Brain microvascular endothelial cell (primary cell): ENCODE measurements at regions not wholly inside any gene's neighbourhood (a gene's known extent, or its start where the extent isn't known, plus 50 kb on each side); places are given as distances from the start of the nearest gene placed in this dataset.
"Not testable (repeated sequence)": the region's sequence is repeated elsewhere in the genome, so short reads cannot be mapped to it uniquely, and the experiment has no call there.

Experiments used
- DNase-seq: peaks from one replicate; pipeline ENCODE4 v3.0.0-alpha.2; 2020
- H3K27ac ChIP-seq: fragments of 250-450 bp; sonication (Bioruptor Pico); 2 replicates; pipeline ENCODE4 v1.5.1; 2020; ENCODE audit warnings: mild to moderate bottlenecking, moderate library complexity
- H3K27me3 ChIP-seq: fragments of 250-450 bp; sonication (Bioruptor Pico); replicated peaks from 2 replicates; pipeline ENCODE4 v1.5.1; 2020; ENCODE audit warnings: mild to moderate bottlenecking
- H3K36me3 ChIP-seq: fragments of 250-450 bp; sonication (Bioruptor Pico); replicated peaks from 2 replicates; pipeline ENCODE4 v1.5.1; 2020; ENCODE audit warnings: mild to moderate bottlenecking
- H3K4me3 ChIP-seq: 2 replicates; pipeline ENCODE4 v1.5.1; 2011; ENCODE audit warnings: low read depth, mild to moderate bottlenecking, control low read depth, low read length, moderate library complexity
- in situ Hi-C: cut with HindIII; loops from 2 replicates; pipeline ENCODE4 v1.10.0; 2017; ENCODE audit warnings: low sequenced_read_pairs, low pct_ligation_motif_present
- TF ChIP-seq, protein P1 (sequence below): IDR thresholded peaks from 2 replicates; pipeline ENCODE4 v1.5.1; 2011; ENCODE audit warnings: low read depth, mild to moderate bottlenecking, moderate library complexity, low read length, control low read depth, inconsistent platforms; ENCODE audit errors: missing control alignments

DNA sequence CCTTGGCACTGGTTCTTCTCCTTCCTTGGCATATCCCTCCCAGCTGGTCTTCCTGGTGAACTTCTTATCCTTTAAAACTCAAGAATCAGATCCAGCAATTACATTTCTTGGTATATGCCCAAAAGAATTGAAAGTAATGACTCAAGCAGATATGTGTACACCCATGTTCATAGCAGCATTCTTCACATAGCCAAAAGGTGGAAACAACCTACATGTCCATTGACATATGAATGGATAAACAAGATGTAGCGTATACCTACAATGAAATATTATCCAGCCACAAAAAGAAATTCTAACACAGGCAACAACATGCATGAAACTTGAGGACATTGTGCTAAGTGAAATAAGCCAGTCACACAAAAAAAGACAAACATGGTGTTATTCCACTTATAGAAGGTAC is 103.7 kb upstream of the NT5E start:
- no peaks in the 10 kb centered on the region for H3K27me3 ChIP-seq
- no peak overlapping the region for H3K4me3 ChIP-seq
- DNase-seq = no peak
- H3K27ac ChIP-seq = no peak overlapping the region
- no peaks in the 10 kb centered on the region for H3K36me3 ChIP-seq
- in situ Hi-C loops = no loop called here
- TF ChIP-seq, protein P1, sequence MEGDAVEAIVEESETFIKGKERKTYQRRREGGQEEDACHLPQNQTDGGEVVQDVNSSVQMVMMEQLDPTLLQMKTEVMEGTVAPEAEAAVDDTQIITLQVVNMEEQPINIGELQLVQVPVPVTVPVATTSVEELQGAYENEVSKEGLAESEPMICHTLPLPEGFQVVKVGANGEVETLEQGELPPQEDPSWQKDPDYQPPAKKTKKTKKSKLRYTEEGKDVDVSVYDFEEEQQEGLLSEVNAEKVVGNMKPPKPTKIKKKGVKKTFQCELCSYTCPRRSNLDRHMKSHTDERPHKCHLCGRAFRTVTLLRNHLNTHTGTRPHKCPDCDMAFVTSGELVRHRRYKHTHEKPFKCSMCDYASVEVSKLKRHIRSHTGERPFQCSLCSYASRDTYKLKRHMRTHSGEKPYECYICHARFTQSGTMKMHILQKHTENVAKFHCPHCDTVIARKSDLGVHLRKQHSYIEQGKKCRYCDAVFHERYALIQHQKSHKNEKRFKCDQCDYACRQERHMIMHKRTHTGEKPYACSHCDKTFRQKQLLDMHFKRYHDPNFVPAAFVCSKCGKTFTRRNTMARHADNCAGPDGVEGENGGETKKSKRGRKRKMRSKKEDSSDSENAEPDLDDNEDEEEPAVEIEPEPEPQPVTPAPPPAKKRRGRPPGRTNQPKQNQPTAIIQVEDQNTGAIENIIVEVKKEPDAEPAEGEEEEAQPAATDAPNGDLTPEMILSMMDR = no peak

DNA sequence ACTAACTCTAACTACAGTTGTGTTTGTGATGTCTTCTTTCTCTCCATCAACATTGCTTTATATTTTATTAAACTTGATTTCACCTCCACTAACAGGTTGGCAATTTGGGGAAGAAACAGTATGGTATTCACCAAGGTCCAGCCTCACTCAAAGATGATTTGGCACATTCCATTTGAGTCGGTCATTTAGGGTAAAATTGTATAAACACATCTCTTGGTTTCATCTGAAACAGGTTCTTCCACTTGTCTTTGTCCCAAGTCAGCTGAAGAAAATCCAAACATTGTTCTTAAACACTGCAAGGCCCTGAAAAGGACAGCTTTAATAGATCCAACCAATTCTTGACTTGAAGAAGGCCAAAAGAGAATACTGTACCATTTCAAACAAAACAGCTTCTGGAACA is 104.9 kb upstream of the NT5E start:
- DNase-seq = no peak
- H3K27ac ChIP-seq = no peak overlapping the region
- TF ChIP-seq, protein P1 = no peak
- no peaks in the 10 kb centered on the region for H3K27me3 ChIP-seq
- no peaks in the 10 kb centered on the region for H3K36me3 ChIP-seq
- in situ Hi-C loops = no loop called here
- H3K4me3 ChIP-seq = no peak overlapping the region

DNA sequence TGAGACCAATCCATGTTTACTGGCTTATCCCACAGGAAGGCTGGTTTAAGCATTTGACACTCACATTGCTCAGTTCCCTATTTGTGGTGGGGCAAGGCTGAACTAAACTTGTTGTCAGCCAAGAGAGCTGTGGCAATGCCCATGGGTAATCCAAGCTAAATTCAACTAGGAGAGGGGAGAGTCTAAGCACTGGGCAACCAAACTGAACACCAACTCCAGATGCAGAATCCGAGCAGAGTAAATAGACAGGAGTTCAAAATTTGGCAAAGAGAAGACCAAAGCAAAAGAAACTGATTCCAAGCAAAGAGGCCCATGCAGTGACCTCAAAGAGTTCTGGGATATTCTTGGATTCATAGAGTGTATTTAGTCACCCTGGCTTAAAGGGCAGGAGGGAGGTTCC is 106.5 kb upstream of the NT5E start:
- in situ Hi-C loops = no loop called here
- no peaks in the 10 kb centered on the region for H3K27me3 ChIP-seq
- no peak overlapping the region for H3K27ac ChIP-seq
- H3K4me3 ChIP-seq = no peak overlapping the region
- H3K36me3 ChIP-seq = no peaks in the 10 kb centered on the region
- TF ChIP-seq, protein P1 = no peak
- no peak for DNase-seq

DNA sequence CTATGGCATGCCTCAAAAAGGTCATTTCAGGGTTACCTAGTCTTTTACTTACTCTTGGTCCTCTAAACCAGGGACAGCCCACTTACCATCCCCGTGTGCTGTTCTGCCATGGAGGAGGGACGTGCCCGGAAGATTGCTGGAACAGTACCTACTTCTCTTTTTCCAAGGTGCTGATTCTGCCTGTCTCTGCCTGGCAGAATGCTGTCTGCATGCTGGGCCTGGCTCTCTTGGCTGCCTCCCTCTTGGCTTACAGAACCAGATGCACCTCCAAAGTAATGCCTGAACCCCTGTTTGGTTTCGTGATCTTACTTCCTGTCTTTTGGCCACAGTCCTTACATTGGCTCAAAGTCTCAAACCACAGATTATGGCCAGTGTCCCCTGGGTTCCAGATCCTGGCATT is 120.7 kb upstream of the NT5E start:
- in situ Hi-C loops = no loop called here
- DNase-seq = no peak
- Histone ChIP-seq H3K27me3 (no peaks in the 10 kb centered on the region), H3K27ac (no peak overlapping the region), H3K36me3 (no peaks in the 10 kb centered on the region), H3K4me3 (no peak overlapping the region)
- TF ChIP-seq, protein P1 = no peak

DNA sequence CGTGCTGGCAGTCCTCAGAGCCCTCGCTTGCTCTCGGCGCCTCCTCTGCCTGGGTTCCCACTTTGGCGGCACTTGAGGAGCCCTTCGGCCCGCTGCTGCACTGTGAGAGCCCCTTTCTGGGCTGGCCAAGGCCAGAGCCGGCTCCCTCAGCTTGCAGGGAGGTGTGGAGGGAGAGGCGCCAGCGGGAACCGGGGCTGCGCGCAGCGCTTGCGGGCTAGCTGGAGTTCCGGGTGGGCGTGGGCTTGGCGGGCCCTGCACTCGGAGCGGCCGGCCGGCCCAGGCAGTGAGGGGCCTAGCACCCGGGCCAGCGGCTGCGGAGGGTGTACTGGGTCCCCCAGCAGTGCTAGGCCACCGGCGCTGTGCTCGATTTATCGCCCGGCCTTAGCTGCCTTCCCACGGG is 124.1 kb upstream of the NT5E start:
- H3K27ac ChIP-seq, in situ Hi-C loops, DNase-seq: not testable (repeated sequence)

DNA sequence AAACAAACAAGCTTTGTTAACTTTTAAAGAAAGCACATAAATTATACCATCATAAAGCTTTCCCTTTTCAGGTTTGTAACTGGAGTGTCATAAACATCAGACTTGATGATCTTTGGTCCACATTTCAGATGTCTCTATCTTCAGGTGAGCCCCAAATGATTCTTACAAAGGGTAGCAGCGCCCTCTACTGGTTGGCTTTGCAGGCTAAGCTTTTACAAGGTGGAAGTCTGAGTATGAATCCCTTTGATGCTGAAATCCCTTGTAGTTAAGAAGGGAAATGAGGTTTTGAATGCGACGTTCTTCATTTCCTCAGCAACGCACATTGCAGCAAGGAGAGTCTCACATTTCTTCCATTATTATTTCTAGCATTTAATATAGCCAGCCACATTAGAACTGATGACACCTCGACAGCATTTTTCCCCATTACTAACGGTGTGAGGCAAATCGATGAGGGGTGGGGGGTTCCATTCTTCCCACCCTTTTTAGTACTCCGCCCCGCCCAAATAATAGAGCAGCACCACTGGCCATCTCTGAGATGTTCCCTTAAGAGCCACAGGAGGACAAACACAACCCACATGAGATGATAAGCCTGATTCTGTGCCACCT is 126.3 kb upstream of the NT5E start:
- TF ChIP-seq, protein P1 = peak; percentile 95
- peak; percentile 85 for DNase-seq
- H3K36me3 ChIP-seq = no peaks in the 10 kb centered on the region
- no peak overlapping the region for H3K27ac ChIP-seq
- H3K4me3 ChIP-seq = no peak overlapping the region
- H3K27me3 ChIP-seq = no peaks in the 10 kb centered on the region
- in situ Hi-C loops = loop anchor here (25.0 kb wide), 1 partner anchor 536 kb away; no protein-coding TSS in a partner anchor

More for the DNA sequence above, 124.1 kb upstream of the NT5E start:
- H3K27me3 ChIP-seq, H3K36me3 ChIP-seq, H3K4me3 ChIP-seq: not testable (repeated sequence)
